KMS-11 (cell line): ENCODE measurements at regions not wholly inside any gene's neighbourhood (a gene's known extent, or its start where the extent isn't known, plus 50 kb on each side); places are given as distances from the start of the nearest gene placed in this dataset.

ENCODE experiments used
- H2AFZ ChIP-seq: fragments of 200-600 bp; sonication (generic); 2 replicates; pipeline ENCODE4 v1.6.1; 2016; ENCODE audit warnings: antibody characterized with exemption, mixed run types, low read depth
- H3K27ac ChIP-seq: fragments of 200-600 bp; sonication (generic); 2 replicates; pipeline ENCODE4 v1.6.1; 2016; ENCODE audit warnings: mild to moderate bottlenecking, mixed run types
- H3K27me3 ChIP-seq: fragments of 200-600 bp; sonication (generic); 2 replicates; pipeline ENCODE4 v1.6.1; 2017; ENCODE audit warnings: mild to moderate bottlenecking, low read depth, mixed run types, moderate library complexity; ENCODE audit not compliant: insufficient read depth
- H3K36me3 ChIP-seq: fragments of 200-600 bp; sonication (generic); 2 replicates; pipeline ENCODE4 v1.6.1; 2017; ENCODE audit warnings: mild to moderate bottlenecking, mixed run types; ENCODE audit not compliant: insufficient read depth
- H3K4me1 ChIP-seq: fragments of 200-600 bp; sonication (generic); 2 replicates; pipeline ENCODE4 v1.6.1; 2016; ENCODE audit warnings: mild to moderate bottlenecking, low read depth, mixed run types; ENCODE audit not compliant: poor library complexity, severe bottlenecking
- H3K4me2 ChIP-seq: fragments of 200-600 bp; sonication (generic); 2 replicates; pipeline ENCODE4 v1.7.0; 2016; ENCODE audit warnings: mild to moderate bottlenecking, mixed run types
- H3K4me3 ChIP-seq: fragments of 200-600 bp; sonication (generic); IDR thresholded peaks from 2 replicates; pipeline ENCODE4 v1.6.1; 2017; ENCODE audit warnings: low read depth, low read length, mixed read lengths; ENCODE audit not compliant: insufficient read depth
- H3K79me2 ChIP-seq: fragments of 200-600 bp; sonication (generic); 2 replicates; pipeline ENCODE4 v1.6.1; 2016; ENCODE audit warnings: low read depth, mixed run types; ENCODE audit not compliant: insufficient read depth
- H3K9ac ChIP-seq: fragments of 200-600 bp; sonication (generic); 2 replicates; pipeline ENCODE4 v1.6.1; 2016; ENCODE audit warnings: mild to moderate bottlenecking, mixed run types
- H4K20me1 ChIP-seq: fragments of 200-600 bp; sonication (generic); 2 replicates; pipeline ENCODE4 v1.6.1; 2016; ENCODE audit warnings: mild to moderate bottlenecking, mixed run types; ENCODE audit not compliant: insufficient read depth
- CTCF ChIP-seq: fragments of 200-600 bp; sonication (generic); conservative IDR thresholded peaks from 2 replicates; pipeline ENCODE4 v1.6.1; 2017; ENCODE audit warnings: low read depth, mild to moderate bottlenecking, antibody characterized with exemption, low read length, moderate library complexity, mixed read lengths

GRCh38 chr12:46493150-46493833 is 120.7 kb upstream of the SLC38A2 start:
- no peaks in the 10 kb centered on the region for H4K20me1 ChIP-seq
- no peaks in the 10 kb centered on the region for H3K27me3 ChIP-seq
- no peak overlapping the region for H3K4me3 ChIP-seq
- H3K79me2 ChIP-seq = no peaks in the 10 kb centered on the region
- no peak for TF ChIP-seq CTCF
- H3K4me2 ChIP-seq = no peak overlapping the region
- H3K36me3 ChIP-seq = no peaks in the 10 kb centered on the region
- H2AFZ ChIP-seq = no peak overlapping the region
- no peak overlapping the region for H3K27ac ChIP-seq
- H3K9ac ChIP-seq = no peak overlapping the region
- H3K4me1 ChIP-seq = peaks cover 27% of the 10 kb centered on the region

- H3K79me2 ChIP-seq = no peaks in the 10 kb centered on the region
- H4K20me1 ChIP-seq = no peaks in the 10 kb centered on the region
- no peak overlapping the region for H3K4me3 ChIP-seq
- no peak overlapping the region for H2AFZ ChIP-seq
- no peak overlapping the region for H3K27ac ChIP-seq
- TF ChIP-seq CTCF = no peak
- no peaks in the 10 kb centered on the region for H3K27me3 ChIP-seq
- no peak overlapping the region for H3K4me2 ChIP-seq
- no peaks in the 10 kb centered on the region for H3K36me3 ChIP-seq
- H3K9ac ChIP-seq = no peak overlapping the region
- peaks cover 20% of the 10 kb centered on the region for H3K4me1 ChIP-seq
These were observed 120.0 kb upstream of the SLC38A2 start for GRCh38 chr12:46492471-46493085.

DNA sequence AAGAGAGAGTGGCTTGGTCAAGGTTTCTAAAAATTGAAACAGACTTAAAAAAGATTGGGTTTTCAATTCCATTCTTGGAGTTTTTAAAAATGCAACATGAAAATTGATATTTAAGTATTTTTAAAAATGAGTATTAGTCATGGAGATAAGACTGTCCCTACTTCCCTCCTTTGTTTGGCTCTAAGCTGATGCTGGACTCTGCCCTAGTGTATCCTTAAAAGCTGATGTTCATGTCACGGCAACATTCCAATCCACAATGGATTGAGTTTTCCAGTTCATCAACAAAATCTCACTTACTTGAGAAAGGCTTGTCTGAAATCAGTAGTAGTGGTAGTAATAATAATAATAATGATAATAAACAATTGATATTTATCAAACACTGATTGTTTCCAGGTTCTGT is 119.0 kb upstream of the SLC38A2 start:
- Histone ChIP-seq H3K4me3 (no peak overlapping the region), H3K79me2 (no peaks in the 10 kb centered on the region), H3K4me1 (peaks cover 14% of the 10 kb centered on the region), H2AFZ (no peak overlapping the region), H3K36me3 (no peaks in the 10 kb centered on the region), H3K4me2 (no peak overlapping the region), H3K27me3 (no peaks in the 10 kb centered on the region), H3K27ac (no peak overlapping the region), H4K20me1 (no peaks in the 10 kb centered on the region), H3K9ac (no peak overlapping the region)
- no peak for TF ChIP-seq CTCF

- no peaks in the 10 kb centered on the region for H3K27me3 ChIP-seq
- H3K9ac ChIP-seq = no peak overlapping the region
- H3K4me2 ChIP-seq = no peak overlapping the region
- no peak overlapping the region for H3K27ac ChIP-seq
- H4K20me1 ChIP-seq = no peaks in the 10 kb centered on the region
- no peaks in the 10 kb centered on the region for H3K36me3 ChIP-seq
- peaks cover 11% of the 10 kb centered on the region for H3K4me1 ChIP-seq
- no peak overlapping the region for H2AFZ ChIP-seq
- H3K4me3 ChIP-seq = no peak overlapping the region
- no peak for TF ChIP-seq CTCF
- no peaks in the 10 kb centered on the region for H3K79me2 ChIP-seq
These were observed 118.1 kb upstream of the SLC38A2 start for GRCh38 chr12:46490635-46491034.
